Fibroblast of villous mesenchyme (primary cell): ENCODE measurements at regions not wholly inside any gene's neighbourhood (a gene's known extent, or its start where the extent isn't known, plus 50 kb on each side); places are given as distances from the start of the nearest gene placed in this dataset.

Experiments used
- DNase-seq: peaks from one replicate; pipeline ENCODE4 v3.0.0-alpha.2; 2010; ENCODE audit warnings: low read depth
- H3K4me3 ChIP-seq: 2 replicates; pipeline ENCODE4 v1.5.1; 2011; ENCODE audit warnings: low read depth, mild to moderate bottlenecking, low read length
- CTCF ChIP-seq: IDR thresholded peaks from 2 replicates; pipeline ENCODE4 v1.5.1; 2012; ENCODE audit warnings: low read depth, mild to moderate bottlenecking, low read length; ENCODE audit not compliant: insufficient read depth

- no peak for DNase-seq
- TF ChIP-seq CTCF = no peak
- H3K4me3 ChIP-seq = no peak overlapping the region
These were observed 524.4 kb downstream of the BCL11A start for GRCh38 chr2:60028849-60029565.

GRCh38 chr2:60025496-60025895 lies 528.0 kb downstream of the BCL11A start:
- no peak for DNase-seq
- TF ChIP-seq CTCF = no peak
- H3K4me3 ChIP-seq = no peak overlapping the region

- no peak for DNase-seq
- H3K4me3 ChIP-seq = no peak overlapping the region
- no peak for TF ChIP-seq CTCF
These were observed 530.0 kb downstream of the BCL11A start for GRCh38 chr2:60023256-60023985.

GRCh38 chr2:60007671-60008070 lies 545.8 kb downstream of the BCL11A start:
- DNase-seq = no peak
- no peak for TF ChIP-seq CTCF
- H3K4me3 ChIP-seq = no peak overlapping the region

GRCh38 chr2:60003076-60003475 lies 550.4 kb downstream of the BCL11A start:
- H3K4me3 ChIP-seq = no peak overlapping the region
- TF ChIP-seq CTCF = no peak
- no peak for DNase-seq

- no peak for TF ChIP-seq CTCF
- no peak overlapping the region for H3K4me3 ChIP-seq
- no peak for DNase-seq
These were observed 551.1 kb downstream of the BCL11A start for GRCh38 chr2:60002183-60002867.
